Naive thymus-derived CD4-positive, alpha-beta T cell (primary cell): ENCODE measurements at regions not wholly inside any gene's neighbourhood (a gene's known extent, or its start where the extent isn't known, plus 50 kb on each side); places are given as distances from the start of the nearest gene placed in this dataset.

ENCODE experiments used
- ATAC-seq: fragments of 150-1000 bp; cut with Tn5 transposase; 2 replicates; pipeline ENCODE4 v1.10.0; 2021; ENCODE audit warnings: mild to moderate bottlenecking, moderate library complexity
- CTCF ChIA-PET: fragments of 350-600 bp; sonication (Branson Sonifier 250); formaldehyde crosslinking; loops from one replicate; lab custom pipeline; 2021; ENCODE audit warnings: antibody characterized with exemption; lab: Charles Lee
- POLR2A ChIA-PET: fragments of 350-600 bp; sonication (Branson Sonifier 250); formaldehyde crosslinking; loops from one replicate; lab custom pipeline; 2021; ENCODE audit warnings: antibody characterized with exemption, inconsistent platforms; lab: Charles Lee
- DNase-seq, 9 donors: peaks; one replicate each; pipeline versions ENCODE4 v3.0.0 to v3.0.0-alpha.2; 2020 to 2022; ENCODE audit warnings: mixed read lengths in 1 of 9
- H3K27ac ChIP-seq: one replicate; pipeline ENCODE4 v1.7.0; 2013; ENCODE audit warnings: mild to moderate bottlenecking, low read depth, low read length, moderate library complexity
- H3K27me3 ChIP-seq, 2 donors: one replicate each; pipeline ENCODE4 v1.7.0; 2013; ENCODE audit warnings: low read length in 2 of 2, mild to moderate bottlenecking in 2 of 2, moderate library complexity in 2 of 2; ENCODE audit not compliant: control insufficient read depth in 2 of 2, insufficient read depth in 2 of 2
- H3K36me3 ChIP-seq, 3 experiments: 1 replicate in 2 of 3; 2 replicates in 1 of 3; pipeline ENCODE4 v1.7.0; 2013; ENCODE audit warnings: low read length in 3 of 3, mild to moderate bottlenecking in 3 of 3, moderate library complexity in 1 of 3; ENCODE audit not compliant: insufficient read depth in 3 of 3, control insufficient read depth in 2 of 3
- H3K4me1 ChIP-seq, 2 donors: one replicate each; pipeline ENCODE4 v1.7.0; 2013; ENCODE audit warnings: low read length in 2 of 2, mild to moderate bottlenecking in 2 of 2, moderate library complexity in 1 of 2; ENCODE audit not compliant: control insufficient read depth in 2 of 2, insufficient read depth in 2 of 2
- H3K4me3 ChIP-seq: 2 replicates; pipeline ENCODE4 v1.7.0; 2013; ENCODE audit warnings: mild to moderate bottlenecking, low read length
- H3K9me3 ChIP-seq, 3 experiments: 1 replicate in 2 of 3; 2 replicates in 1 of 3; pipeline ENCODE4 v1.7.0; 2013; ENCODE audit warnings: low read length in 3 of 3; ENCODE audit not compliant: control insufficient read depth in 2 of 3
- H3K27ac Mint-ChIP-seq, 9 donors: one replicate each; pipeline ENCODE4 v1.8.0; 2020 to 2022; ENCODE audit warnings: mixed read lengths in 9 of 9, mild to moderate bottlenecking in 8 of 9, moderate library complexity in 5 of 9, inconsistent platforms in 2 of 9
- H3K27me3 Mint-ChIP-seq, 5 donors: one replicate each; pipeline ENCODE4 v1.8.0; 2021 to 2022; ENCODE audit warnings: mixed read lengths in 5 of 5, mild to moderate bottlenecking in 1 of 5
- H3K36me3 Mint-ChIP-seq, 5 donors: one replicate each; pipeline ENCODE4 v1.8.0; 2020 to 2022; ENCODE audit warnings: mixed read lengths in 5 of 5, mild to moderate bottlenecking in 3 of 5, inconsistent platforms in 1 of 5
- H3K4me1 Mint-ChIP-seq, 7 donors: one replicate each; pipeline ENCODE4 v1.8.0; 2020 to 2022; ENCODE audit warnings: mixed read lengths in 7 of 7, mild to moderate bottlenecking in 3 of 7, inconsistent platforms in 1 of 7
- H3K4me3 Mint-ChIP-seq, 10 donors: one replicate each; pipeline ENCODE4 v1.8.0; 2020 to 2022; ENCODE audit warnings: mild to moderate bottlenecking in 10 of 10, mixed read lengths in 10 of 10, moderate library complexity in 6 of 10, inconsistent platforms in 2 of 10
- H3K9me3 Mint-ChIP-seq, 11 donors: one replicate each; pipeline ENCODE4 v1.8.0; 2020 to 2022; ENCODE audit warnings: mixed read lengths in 11 of 11, mild to moderate bottlenecking in 4 of 11, inconsistent platforms in 1 of 11, moderate library complexity in 1 of 11
- intact Hi-C, 2 donors: fragments of 100-400 bp; cut with micrococcal nuclease; formaldehyde crosslinking; loops; one replicate each; pipeline ENCODE4 v1.15.1; 2023

GRCh38 chr7:124443762-124444161 is 321.8 kb downstream of the GPR37 start:
- Mint-ChIP-seq H3K9me3 (peaks cover 0 to 3% (median 0%) of the 10 kb centered on the region in 11 donors), H3K4me1 (no peaks in the 10 kb centered on the region), H3K36me3 (no peaks in the 10 kb centered on the region), H3K4me3 (no peak overlapping the region), H3K27ac (no peak overlapping the region), H3K27me3 (no peaks in the 10 kb centered on the region)
- intact Hi-C loops: no loop called here
- Histone ChIP-seq H3K4me3 (no peak overlapping the region), H3K27me3 (no peaks in the 10 kb centered on the region), H3K27ac (no peak overlapping the region), H3K9me3 (no peaks in the 10 kb centered on the region), H3K4me1 (no peaks in the 10 kb centered on the region), H3K36me3 (no peaks in the 10 kb centered on the region)
- DNase-seq (no peak), ATAC-seq (no peak)
- ChIA-PET CTCF (no interaction called here), POLR2A (no interaction called here)

DNA sequence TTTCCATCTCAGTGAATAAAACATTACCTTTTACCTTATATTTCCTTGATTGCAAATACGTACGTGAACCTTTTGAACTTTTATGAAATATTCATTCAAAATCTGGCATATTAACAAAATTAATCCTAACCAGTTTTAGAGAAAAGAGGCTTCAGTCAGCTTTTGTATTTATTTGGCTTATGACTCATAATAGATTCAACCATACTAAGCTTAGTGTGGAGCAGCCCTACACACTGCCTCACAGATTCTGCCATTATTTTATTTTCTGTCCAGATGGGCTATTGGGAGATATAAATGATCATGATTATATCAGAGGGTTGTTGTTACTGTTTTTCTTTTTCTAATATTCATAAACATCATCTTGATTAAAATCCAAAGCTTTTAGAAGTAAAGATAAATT is 325.5 kb downstream of the GPR37 start:
- H3K27me3 Mint-ChIP-seq: no peaks in the 10 kb centered on the region
- DNase-seq: no peak
- H3K4me1 Mint-ChIP-seq: no peaks in the 10 kb centered on the region
- H3K4me1 ChIP-seq: no peaks in the 10 kb centered on the region
- ATAC-seq: no peak
- H3K36me3 ChIP-seq: no peaks in the 10 kb centered on the region
- no peak overlapping the region for H3K27ac Mint-ChIP-seq
- no peaks in the 10 kb centered on the region for H3K27me3 ChIP-seq
- H3K4me3 ChIP-seq: no peak overlapping the region
- no peaks in the 10 kb centered on the region for H3K36me3 Mint-ChIP-seq
- ChIA-PET CTCF (no interaction called here), POLR2A (no interaction called here)
- no peaks in the 10 kb centered on the region for H3K9me3 ChIP-seq
- H3K27ac ChIP-seq: no peak overlapping the region
- H3K9me3 Mint-ChIP-seq: peaks cover 0 to 3% (median 0%) of the 10 kb centered on the region in 11 donors
- intact Hi-C loops: no loop called here
- no peak overlapping the region for H3K4me3 Mint-ChIP-seq

DNA sequence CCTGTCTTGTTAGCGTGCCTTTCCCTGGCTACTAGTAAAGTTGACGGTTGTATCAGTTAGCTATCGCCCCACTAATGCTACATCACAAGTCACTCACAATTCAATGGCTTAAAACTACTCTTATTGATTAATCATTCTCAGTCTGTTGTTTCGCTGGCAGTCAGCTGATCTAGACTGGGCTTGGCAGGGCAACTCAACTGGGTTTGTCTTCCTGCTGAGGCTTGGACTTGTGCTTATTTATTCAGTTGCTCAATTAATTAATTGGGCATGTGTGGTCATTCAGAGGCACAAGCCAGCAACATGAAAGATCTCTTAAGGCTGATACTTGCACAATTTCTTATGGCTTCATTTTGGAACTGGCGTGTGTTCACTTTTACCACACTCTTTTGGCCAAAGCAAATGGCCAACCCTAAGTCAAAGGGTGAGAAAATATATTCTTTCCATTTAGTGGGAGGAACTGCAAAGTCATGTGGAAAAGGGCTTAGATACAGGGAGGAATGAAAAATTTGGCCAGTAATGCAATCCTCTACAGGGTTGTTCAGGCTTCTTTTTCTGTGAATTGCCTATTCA is 333.5 kb downstream of the GPR37 start:
- H3K36me3 Mint-ChIP-seq: no peaks in the 10 kb centered on the region
- no peak overlapping the region for H3K27ac Mint-ChIP-seq
- ATAC-seq: no peak
- no peak overlapping the region for H3K4me3 Mint-ChIP-seq
- ChIA-PET POLR2A (no interaction called here), CTCF (no interaction called here)
- no peaks in the 10 kb centered on the region for H3K4me1 Mint-ChIP-seq
- Histone ChIP-seq H3K4me3 (no peak overlapping the region), H3K27me3 (no peaks in the 10 kb centered on the region), H3K4me1 (no peaks in the 10 kb centered on the region), H3K9me3 (no peaks in the 10 kb centered on the region), H3K27ac (no peak overlapping the region), H3K36me3 (no peaks in the 10 kb centered on the region)
- H3K27me3 Mint-ChIP-seq: no peaks in the 10 kb centered on the region
- intact Hi-C loops: no loop called here
- DNase-seq: no peak
- H3K9me3 Mint-ChIP-seq: peaks cover 0 to 6% (median 0%) of the 10 kb centered on the region in 11 donors

DNA sequence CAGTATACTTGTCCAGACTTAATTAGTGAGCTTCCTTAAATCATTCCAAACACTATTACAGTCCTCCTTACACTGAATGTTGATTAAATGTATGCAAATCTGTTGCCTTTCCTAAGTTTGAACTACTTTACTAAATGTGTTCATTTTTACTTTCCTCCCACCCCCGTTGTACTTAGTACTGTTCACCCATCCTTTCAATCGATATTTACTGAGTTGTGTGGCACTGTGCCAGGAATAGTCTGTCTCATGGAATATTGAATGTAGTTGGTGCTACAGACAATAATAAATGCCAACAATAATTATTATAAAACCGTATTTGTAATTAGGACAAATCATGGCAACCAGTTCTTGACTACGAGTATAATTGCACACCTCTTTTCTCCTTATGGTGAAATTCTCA is 335.7 kb downstream of the GPR37 start:
- POLR2A ChIA-PET: no interaction called here

GRCh38 chr7:124428781-124429180 is 336.8 kb downstream of the GPR37 start:
- H3K9me3 Mint-ChIP-seq: peaks cover 0 to 2% (median 0%) of the 10 kb centered on the region in 11 donors
- ATAC-seq: no peak
- POLR2A ChIA-PET: no interaction called here
- no peaks in the 10 kb centered on the region for H3K4me1 ChIP-seq
- DNase-seq: no peak
- H3K27me3 Mint-ChIP-seq: no peaks in the 10 kb centered on the region
- no peaks in the 10 kb centered on the region for H3K36me3 ChIP-seq
- H3K9me3 ChIP-seq: no peaks in the 10 kb centered on the region
- CTCF ChIA-PET: no interaction called here
- H3K27ac Mint-ChIP-seq: no peak overlapping the region
- H3K27me3 ChIP-seq: no peaks in the 10 kb centered on the region
- H3K4me1 Mint-ChIP-seq: no peaks in the 10 kb centered on the region
- no peak overlapping the region for H3K4me3 ChIP-seq
- no peak overlapping the region for H3K27ac ChIP-seq
- no peaks in the 10 kb centered on the region for H3K36me3 Mint-ChIP-seq
- intact Hi-C loops: no loop called here
- H3K4me3 Mint-ChIP-seq: no peak overlapping the region

More for the DNA sequence above, 335.7 kb downstream of the GPR37 start:
- Mint-ChIP-seq H3K27ac (no peak overlapping the region), H3K4me3 (no peak overlapping the region), H3K27me3 (no peaks in the 10 kb centered on the region), H3K4me1 (no peaks in the 10 kb centered on the region), H3K36me3 (no peaks in the 10 kb centered on the region), H3K9me3 (peaks cover 0 to 4% (median 0%) of the 10 kb centered on the region in 11 donors)
- H3K4me3 ChIP-seq: no peak overlapping the region
- no peaks in the 10 kb centered on the region for H3K4me1 ChIP-seq
- no peaks in the 10 kb centered on the region for H3K36me3 ChIP-seq
- ATAC-seq (no peak), DNase-seq (no peak)
- CTCF ChIA-PET: no interaction called here
- no peaks in the 10 kb centered on the region for H3K9me3 ChIP-seq
- intact Hi-C loops: no loop called here
- no peak overlapping the region for H3K27ac ChIP-seq
- H3K27me3 ChIP-seq: no peaks in the 10 kb centered on the region

DNA sequence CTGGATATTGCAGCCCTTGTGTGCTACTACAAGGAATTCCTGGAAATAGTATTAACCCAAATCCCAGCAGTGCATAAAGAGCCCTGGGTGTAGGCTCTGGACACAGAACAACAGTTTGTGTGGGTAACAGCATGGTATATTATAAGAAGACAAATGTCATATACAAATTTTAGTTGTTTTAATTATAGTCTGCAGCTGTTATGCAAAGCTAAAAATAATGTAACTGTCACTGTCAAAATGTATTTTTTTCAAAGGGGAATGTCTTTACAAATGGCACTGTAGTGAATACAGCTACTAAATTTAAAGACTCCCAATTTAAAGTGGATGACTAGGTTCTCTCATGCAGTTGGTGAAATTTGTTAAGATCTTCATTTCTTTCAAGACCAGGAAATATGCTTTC is 339.0 kb downstream of the GPR37 start:
- intact Hi-C loops: no loop called here
- ATAC-seq (no peak), DNase-seq (no peak)
- ChIA-PET CTCF (no interaction called here), POLR2A (no interaction called here)
- no peaks in the 10 kb centered on the region for H3K36me3 ChIP-seq
- no peaks in the 10 kb centered on the region for H3K9me3 Mint-ChIP-seq
- H3K27me3 ChIP-seq: no peaks in the 10 kb centered on the region
- H3K36me3 Mint-ChIP-seq: no peaks in the 10 kb centered on the region
- H3K4me3 Mint-ChIP-seq: no peak overlapping the region
- no peak overlapping the region for H3K27ac Mint-ChIP-seq
- no peaks in the 10 kb centered on the region for H3K4me1 Mint-ChIP-seq
- no peak overlapping the region for H3K4me3 ChIP-seq
- H3K27me3 Mint-ChIP-seq: no peaks in the 10 kb centered on the region
- no peak overlapping the region for H3K27ac ChIP-seq
- H3K9me3 ChIP-seq: no peaks in the 10 kb centered on the region
- no peaks in the 10 kb centered on the region for H3K4me1 ChIP-seq

DNA sequence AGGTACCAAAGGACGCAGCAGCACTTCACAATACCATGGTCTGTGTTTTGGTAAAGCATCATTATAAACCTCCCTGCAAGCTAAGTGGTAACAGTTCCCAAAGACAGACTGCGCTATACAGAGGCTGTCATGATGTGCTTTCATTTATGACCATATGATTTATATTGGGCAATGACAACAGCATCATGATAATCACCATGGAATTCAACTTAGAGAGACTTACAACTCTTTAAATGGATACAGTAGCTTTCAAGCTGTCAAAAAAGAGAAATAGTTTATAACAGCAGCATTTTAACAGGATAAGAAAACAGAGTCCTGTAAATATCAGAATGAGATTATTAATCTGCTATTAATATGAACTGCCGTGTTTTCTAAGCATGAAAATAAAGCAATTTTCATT is 341.7 kb downstream of the GPR37 start:
- Histone ChIP-seq H3K4me3 (no peak overlapping the region), H3K36me3 (no peaks in the 10 kb centered on the region), H3K4me1 (no peaks in the 10 kb centered on the region), H3K27ac (no peak overlapping the region), H3K27me3 (no peaks in the 10 kb centered on the region), H3K9me3 (no peaks in the 10 kb centered on the region)
- POLR2A ChIA-PET: no interaction called here
- CTCF ChIA-PET: no interaction called here
- no peaks in the 10 kb centered on the region for H3K27me3 Mint-ChIP-seq
- DNase-seq (no peak), ATAC-seq (no peak)
- H3K27ac Mint-ChIP-seq: no peak overlapping the region
- H3K9me3 Mint-ChIP-seq: no peaks in the 10 kb centered on the region
- intact Hi-C loops: no loop called here
- H3K4me3 Mint-ChIP-seq: no peak overlapping the region
- H3K4me1 Mint-ChIP-seq: no peaks in the 10 kb centered on the region
- H3K36me3 Mint-ChIP-seq: no peaks in the 10 kb centered on the region
